ENCODE measurements at regions not wholly inside any gene's neighbourhood (a gene's known extent, or its start where the extent isn't known, plus 50 kb on each side); places are given as distances from the start of the nearest gene placed in this dataset.
"Not testable (repeated sequence)": the region's sequence is repeated elsewhere in the genome, so short reads cannot be mapped to it uniquely, and the experiment has no call there.

GRCh38 chr13:60230593-60230992 lies 66.9 kb upstream of the DIAPH3 start:
- no peak overlapping the region for H3K4me3 ChIP-seq (ENCODE audit: low read depth, low read length)
- peak; percentile 46 for DNase-seq (ENCODE audit: low read depth)
- no peak for TF ChIP-seq CTCF (conservative IDR thresholded peaks at IDR 0.05; ENCODE audit: low read depth, low read length)

- no peak overlapping the region for H3K4me3 ChIP-seq (ENCODE audit: low read depth, low read length)
- no peak for DNase-seq (ENCODE audit: low read depth)
- no peak for TF ChIP-seq CTCF (conservative IDR thresholded peaks at IDR 0.05; ENCODE audit: low read depth, low read length)
These were observed 78.4 kb upstream of the DIAPH3 start for GRCh38 chr13:60242043-60242595.

- no peak for DNase-seq (ENCODE audit: low read depth)
- H3K4me3 ChIP-seq (ENCODE audit: low read depth, low read length) = no peak overlapping the region
- no peak for TF ChIP-seq CTCF (conservative IDR thresholded peaks at IDR 0.05; ENCODE audit: low read depth, low read length)
These were observed 80.7 kb upstream of the DIAPH3 start for GRCh38 chr13:60244381-60244780.

- DNase-seq (ENCODE audit: low read depth); H3K4me3 ChIP-seq (ENCODE audit: low read depth, low read length): not testable (repeated sequence)
These were observed 87.7 kb upstream of the DIAPH3 start for GRCh38 chr13:60251419-60251818.

- no peak for TF ChIP-seq CTCF (conservative IDR thresholded peaks at IDR 0.05; ENCODE audit: low read depth, low read length)
- no peak overlapping the region for H3K4me3 ChIP-seq (ENCODE audit: low read depth, low read length)
These were observed 94.6 kb upstream of the DIAPH3 start for GRCh38 chr13:60258349-60258748.

GRCh38 chr13:60260440-60260839 lies 96.7 kb upstream of the DIAPH3 start:
- peak; percentile 11 for TF ChIP-seq CTCF (conservative IDR thresholded peaks at IDR 0.05; ENCODE audit: low read depth, low read length)
- H3K4me3 ChIP-seq (ENCODE audit: low read depth, low read length) = no peak overlapping the region
- DNase-seq (ENCODE audit: low read depth) = no peak

More at GRCh38 chr13:60258349-60258748, 94.6 kb upstream of the DIAPH3 start:
- no peak for DNase-seq (ENCODE audit: low read depth)

GRCh38 chr13:60261432-60262351 lies 98.0 kb upstream of the DIAPH3 start:
- no peak for TF ChIP-seq CTCF (conservative IDR thresholded peaks at IDR 0.05; ENCODE audit: low read depth, low read length)
- no peak for DNase-seq (ENCODE audit: low read depth)
- H3K4me3 ChIP-seq (ENCODE audit: low read depth, low read length) = no peak overlapping the region

Measured in epithelial cell of proximal tubule (primary cell).